ENCODE measurements at regions not wholly inside any gene's neighbourhood (a gene's known extent, or its start where the extent isn't known, plus 50 kb on each side); places are given as distances from the start of the nearest gene placed in this dataset.

DNA sequence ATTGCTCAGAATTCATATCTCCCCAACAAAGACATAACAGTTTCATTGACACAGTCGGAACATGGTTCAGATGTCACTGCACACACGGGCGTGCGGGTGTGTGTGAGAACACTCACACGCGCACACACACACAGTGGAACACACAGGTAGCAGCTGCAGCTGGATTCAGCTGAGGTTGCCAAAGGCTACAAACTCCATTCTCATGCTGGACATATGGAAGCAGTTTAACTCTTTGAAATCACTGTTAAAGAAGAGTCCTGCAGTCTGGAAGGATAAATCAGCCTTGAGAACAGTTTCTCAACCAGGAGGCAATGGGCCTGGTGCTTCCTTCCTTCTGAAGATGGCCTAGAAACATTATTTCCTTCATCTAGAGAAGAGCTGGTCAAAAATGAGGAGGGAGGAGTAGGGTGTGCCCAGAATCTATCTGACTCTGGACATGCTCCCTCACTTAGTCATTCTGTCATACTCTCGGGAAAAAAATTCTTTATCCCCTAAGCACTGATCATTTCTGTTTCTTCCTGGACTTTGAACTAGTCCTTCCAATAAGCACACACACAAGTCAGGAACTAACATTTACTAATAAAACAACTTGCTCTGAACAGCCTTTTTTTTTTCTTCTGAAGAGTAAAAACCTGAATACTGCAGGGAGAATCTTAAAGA, 160.6 kb downstream of the ZDHHC21 start:
- WGBS, 4 donors: 79 to 87% (median 83%) methylated on average over 7 of the region's 7 CpGs

DNA sequence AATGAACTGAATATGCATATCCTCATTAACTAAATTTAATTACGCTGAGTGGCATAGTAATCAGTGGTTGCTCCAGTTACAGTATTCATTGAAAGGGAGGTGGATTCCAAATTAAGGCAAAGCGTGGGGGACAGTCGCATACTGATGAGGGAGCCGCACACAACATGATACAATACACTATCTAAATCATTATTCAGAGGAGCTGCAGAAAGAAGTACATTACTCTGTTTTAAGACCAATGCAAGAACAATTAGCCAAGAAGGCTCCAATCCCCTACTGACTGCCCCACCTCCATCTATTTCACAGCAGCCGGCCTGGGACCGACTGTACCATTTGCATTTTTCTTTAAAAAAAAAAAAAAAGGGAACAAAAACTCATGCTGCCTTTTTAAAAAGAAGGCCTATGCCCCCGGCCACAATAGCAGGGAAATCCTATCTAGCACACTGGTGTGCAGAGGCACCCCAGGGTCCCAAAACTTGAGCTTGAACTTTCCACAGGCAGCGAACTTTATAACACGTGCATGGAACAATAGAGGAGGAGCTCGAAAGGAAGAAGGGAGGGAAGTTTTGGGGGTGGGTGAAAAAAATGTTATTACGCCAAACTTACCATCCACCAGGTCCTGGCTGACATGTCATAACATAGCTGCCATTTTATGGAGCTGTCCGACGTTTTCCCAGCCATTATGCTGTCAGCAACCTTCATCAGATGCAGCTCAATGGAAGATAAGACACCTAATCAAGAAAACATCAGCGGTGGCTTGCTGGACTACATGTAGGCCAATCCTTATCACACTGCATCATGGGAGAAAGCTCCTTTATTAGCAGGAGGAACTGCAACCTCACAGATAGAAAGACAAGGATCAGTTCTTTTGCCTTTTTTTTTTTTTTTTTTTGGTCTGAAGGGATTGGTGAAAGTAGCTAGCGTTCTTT, 161.6 kb downstream of the ZDHHC21 start:
- intact Hi-C loops (cut with DNase I): no loop called here
- WGBS, 4 donors: 84 to 86% (median 85%) methylated on average over 15 of the region's 15 CpGs

More for the DNA sequence above, 160.6 kb downstream of the ZDHHC21 start:
- no peak for DNase-seq
- no peak overlapping the region for H3K27ac ChIP-seq
- H3K9me3 ChIP-seq (replicated peaks in 1 of 3): no peaks in the 10 kb centered on the region
- H3K27me3 ChIP-seq: no peaks in the 10 kb centered on the region
- H3K4me1 ChIP-seq (replicated peaks in 1 of 2): no peaks in the 10 kb centered on the region
- H3K4me3 ChIP-seq: no peak overlapping the region
- no peaks in the 10 kb centered on the region for H3K36me3 ChIP-seq (replicated peaks in 1 of 2)
- intact Hi-C loops (cut with DNase I): no loop called here
- no peak for TF ChIP-seq CTCF (IDR thresholded peaks at IDR 0.05)
- TF ChIP-seq POLR2A (IDR thresholded peaks at IDR 0.05): no peak

DNA sequence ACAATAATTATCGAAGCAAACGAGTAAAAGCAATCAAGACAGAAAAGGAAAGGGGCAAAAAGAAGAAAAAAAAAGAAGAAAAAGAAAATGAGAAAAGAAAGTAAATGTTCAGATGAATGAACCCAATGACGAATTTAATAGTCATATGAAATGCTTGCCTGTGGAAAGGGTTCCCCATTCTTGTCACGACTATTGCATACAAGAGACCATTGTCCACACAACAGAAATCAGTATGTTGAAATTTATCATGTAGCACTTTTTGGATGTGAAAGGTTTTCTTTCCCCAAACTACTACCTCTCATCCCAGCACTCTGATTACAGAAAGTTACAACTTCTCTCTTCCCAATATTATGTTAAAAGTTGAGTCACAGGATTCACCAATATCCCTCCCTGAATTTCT, 162.4 kb downstream of the ZDHHC21 start:
- no peaks in the 10 kb centered on the region for H3K27me3 ChIP-seq
- no peaks in the 10 kb centered on the region for H3K9me3 ChIP-seq (replicated peaks in 1 of 3)
- TF ChIP-seq CTCF (IDR thresholded peaks at IDR 0.05) (no peak), POLR2A (IDR thresholded peaks at IDR 0.05) (no peak)
- no peaks in the 10 kb centered on the region for H3K4me1 ChIP-seq (replicated peaks in 1 of 2)
- 75 to 84% (median 80%) methylated on average over 4 of the region's 4 CpGs for WGBS, 4 donors
- H3K36me3 ChIP-seq (replicated peaks in 1 of 2): no peaks in the 10 kb centered on the region
- DNase-seq: no peak
- intact Hi-C loops (cut with DNase I): no loop called here
- no peak overlapping the region for H3K27ac ChIP-seq
- H3K4me3 ChIP-seq: no peak overlapping the region

More for the DNA sequence above, 161.6 kb downstream of the ZDHHC21 start:
- no peak for DNase-seq
- TF ChIP-seq CTCF (IDR thresholded peaks at IDR 0.05): no peak
- TF ChIP-seq POLR2A (IDR thresholded peaks at IDR 0.05): no peak
- Histone ChIP-seq H3K9me3 (replicated peaks in 1 of 3) (no peaks in the 10 kb centered on the region), H3K27me3 (no peaks in the 10 kb centered on the region), H3K36me3 (replicated peaks in 1 of 2) (no peaks in the 10 kb centered on the region), H3K4me1 (replicated peaks in 1 of 2) (no peaks in the 10 kb centered on the region), H3K4me3 (no peak overlapping the region), H3K27ac (no peak overlapping the region)

GRCh38 chr9:14530366-14530765, 162.9 kb downstream of the ZDHHC21 start:
- H3K9me3 ChIP-seq (replicated peaks in 1 of 3): no peaks in the 10 kb centered on the region
- no peak for DNase-seq
- H3K4me1 ChIP-seq (replicated peaks in 1 of 2): no peaks in the 10 kb centered on the region
- no peak overlapping the region for H3K4me3 ChIP-seq
- no peaks in the 10 kb centered on the region for H3K27me3 ChIP-seq
- WGBS, 4 donors: 58 to 74% (median 66%) methylated on average over 6 of the region's 6 CpGs
- TF ChIP-seq CTCF (IDR thresholded peaks at IDR 0.05) (no peak), POLR2A (IDR thresholded peaks at IDR 0.05) (no peak)
- intact Hi-C loops (cut with DNase I): no loop called here
- no peaks in the 10 kb centered on the region for H3K36me3 ChIP-seq (replicated peaks in 1 of 2)
- H3K27ac ChIP-seq: no peak overlapping the region

All from adrenal gland (tissue), 9 donors.